GM12872 (cell line): ENCODE measurements at regions not wholly inside any gene's neighbourhood (a gene's known extent, or its start where the extent isn't known, plus 50 kb on each side); places are given as distances from the start of the nearest gene placed in this dataset.

ENCODE experiments used
- TF ChIP-seq, protein P1 (sequence below): IDR thresholded peaks from 3 replicates; pipeline ENCODE4 v1.5.1; 2011; ENCODE audit warnings: low read depth, mild to moderate bottlenecking, low read length, moderate library complexity; ENCODE audit not compliant: insufficient read depth

DNA sequence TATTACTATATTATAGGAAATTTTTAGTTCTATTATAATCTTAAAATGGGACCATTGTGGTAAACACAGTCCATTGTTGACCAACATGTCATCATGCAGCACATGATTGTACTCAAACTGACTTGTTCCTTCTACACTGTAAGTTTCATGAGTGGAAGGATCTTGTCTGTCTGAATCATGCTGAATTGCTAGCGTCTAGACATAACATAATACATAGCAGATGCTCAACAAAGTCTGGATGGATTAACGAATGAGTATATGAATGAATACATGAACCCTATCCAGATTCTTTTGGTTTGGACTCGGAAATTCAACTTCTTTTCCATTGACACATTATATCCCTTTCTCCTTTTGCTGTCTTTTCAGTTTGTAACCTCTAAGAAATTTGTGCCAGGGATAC is 429.2 kb upstream of the SGCD start:
- TF ChIP-seq, protein P1, sequence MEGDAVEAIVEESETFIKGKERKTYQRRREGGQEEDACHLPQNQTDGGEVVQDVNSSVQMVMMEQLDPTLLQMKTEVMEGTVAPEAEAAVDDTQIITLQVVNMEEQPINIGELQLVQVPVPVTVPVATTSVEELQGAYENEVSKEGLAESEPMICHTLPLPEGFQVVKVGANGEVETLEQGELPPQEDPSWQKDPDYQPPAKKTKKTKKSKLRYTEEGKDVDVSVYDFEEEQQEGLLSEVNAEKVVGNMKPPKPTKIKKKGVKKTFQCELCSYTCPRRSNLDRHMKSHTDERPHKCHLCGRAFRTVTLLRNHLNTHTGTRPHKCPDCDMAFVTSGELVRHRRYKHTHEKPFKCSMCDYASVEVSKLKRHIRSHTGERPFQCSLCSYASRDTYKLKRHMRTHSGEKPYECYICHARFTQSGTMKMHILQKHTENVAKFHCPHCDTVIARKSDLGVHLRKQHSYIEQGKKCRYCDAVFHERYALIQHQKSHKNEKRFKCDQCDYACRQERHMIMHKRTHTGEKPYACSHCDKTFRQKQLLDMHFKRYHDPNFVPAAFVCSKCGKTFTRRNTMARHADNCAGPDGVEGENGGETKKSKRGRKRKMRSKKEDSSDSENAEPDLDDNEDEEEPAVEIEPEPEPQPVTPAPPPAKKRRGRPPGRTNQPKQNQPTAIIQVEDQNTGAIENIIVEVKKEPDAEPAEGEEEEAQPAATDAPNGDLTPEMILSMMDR: no peak

DNA sequence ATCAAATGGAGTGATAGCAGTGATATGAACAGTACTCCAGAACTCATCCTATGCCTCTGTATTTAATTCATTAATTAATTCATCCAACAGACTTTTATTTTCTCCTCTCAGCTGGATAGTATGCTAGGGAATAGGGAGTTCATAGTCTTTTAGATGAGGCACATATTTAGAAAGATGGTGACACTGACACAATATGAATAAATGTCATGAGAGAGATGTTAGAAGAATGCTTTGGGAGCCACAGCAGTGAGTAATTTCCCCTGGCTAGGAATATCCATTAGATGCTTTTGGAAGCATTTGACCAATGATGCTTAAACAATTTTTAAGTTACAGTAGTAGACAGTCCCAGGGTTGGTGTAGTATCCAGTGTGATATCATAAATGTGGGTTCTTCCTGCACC is 428.7 kb upstream of the SGCD start:
- TF ChIP-seq, protein P1: no peak

DNA sequence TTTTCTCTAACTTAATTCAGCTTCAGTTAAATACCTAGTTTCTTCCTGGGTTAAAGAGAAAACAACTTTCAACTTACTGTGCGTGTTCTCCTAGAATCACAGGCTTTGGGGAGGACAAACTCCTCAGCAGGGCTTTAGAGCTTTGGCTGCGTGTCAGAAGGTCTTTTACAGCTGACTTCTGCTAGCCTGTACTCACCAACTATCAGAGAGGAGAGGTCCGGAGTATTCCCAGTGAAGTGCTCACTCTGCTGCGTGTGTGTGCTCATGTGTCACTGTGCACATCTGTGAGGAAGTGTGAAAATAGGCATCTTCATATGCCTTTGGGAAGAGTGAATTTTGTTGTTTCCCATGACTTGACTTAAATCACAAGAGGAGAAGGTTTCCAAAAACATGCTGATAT is 423.2 kb upstream of the SGCD start:
- TF ChIP-seq, protein P1: no peak

DNA sequence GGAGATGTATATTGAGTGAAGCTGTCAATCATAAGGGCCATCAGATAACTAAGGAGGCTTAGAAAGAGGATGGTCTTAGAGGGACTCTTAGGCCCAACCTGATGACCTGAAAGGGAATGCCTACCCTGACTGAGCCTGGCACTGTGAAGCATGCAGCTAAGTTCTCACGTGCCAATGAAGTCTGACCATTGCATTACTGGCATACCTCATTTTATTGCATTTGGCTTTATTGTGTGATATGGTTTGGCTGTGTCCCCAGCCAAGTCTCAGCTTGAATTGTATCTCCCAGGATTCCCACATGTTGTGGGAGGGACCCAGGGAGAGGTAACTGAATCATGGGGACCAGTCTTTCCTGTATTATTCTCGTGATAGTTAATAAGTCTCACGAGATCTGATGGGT is 421.6 kb upstream of the SGCD start:
- TF ChIP-seq, protein P1: no peak

DNA sequence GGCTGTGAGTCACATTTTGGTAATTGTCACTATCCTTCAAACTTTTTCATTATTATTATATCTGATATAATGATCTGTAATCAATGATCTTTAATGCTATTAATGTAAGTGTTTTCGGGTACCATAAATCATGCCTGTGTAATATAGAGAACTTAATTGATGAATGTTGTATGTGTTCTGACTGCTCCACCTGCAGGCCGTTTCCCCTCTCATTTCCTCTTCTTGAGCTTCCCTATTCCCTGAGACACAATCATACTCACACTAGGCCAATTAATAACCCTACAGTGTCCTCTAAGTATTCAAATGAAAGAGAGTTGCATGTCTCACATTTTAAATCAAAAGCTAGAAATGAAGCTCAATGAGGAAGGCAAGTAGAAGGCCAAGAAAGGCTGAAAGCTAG is 420.9 kb upstream of the SGCD start:
- TF ChIP-seq, protein P1: no peak

DNA sequence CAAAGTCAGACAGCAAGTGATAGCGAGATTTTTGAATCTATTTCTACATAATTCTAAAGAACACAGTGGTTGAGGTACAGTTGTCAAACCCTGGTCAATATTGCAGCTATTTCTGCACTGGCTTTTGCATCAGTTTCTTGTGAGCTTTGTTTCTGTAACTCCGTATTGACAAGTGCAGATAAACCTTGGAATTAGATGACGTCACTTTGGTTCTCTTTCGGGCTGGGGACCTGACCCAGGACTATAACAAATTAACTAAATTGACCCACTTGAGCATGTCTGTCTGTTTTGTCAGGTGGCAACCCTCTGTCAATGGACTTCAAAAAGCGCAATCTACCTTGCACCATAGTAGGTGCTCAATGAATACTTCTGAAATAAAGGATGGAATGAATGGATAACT is 418.4 kb upstream of the SGCD start:
- TF ChIP-seq, protein P1: no peak

DNA sequence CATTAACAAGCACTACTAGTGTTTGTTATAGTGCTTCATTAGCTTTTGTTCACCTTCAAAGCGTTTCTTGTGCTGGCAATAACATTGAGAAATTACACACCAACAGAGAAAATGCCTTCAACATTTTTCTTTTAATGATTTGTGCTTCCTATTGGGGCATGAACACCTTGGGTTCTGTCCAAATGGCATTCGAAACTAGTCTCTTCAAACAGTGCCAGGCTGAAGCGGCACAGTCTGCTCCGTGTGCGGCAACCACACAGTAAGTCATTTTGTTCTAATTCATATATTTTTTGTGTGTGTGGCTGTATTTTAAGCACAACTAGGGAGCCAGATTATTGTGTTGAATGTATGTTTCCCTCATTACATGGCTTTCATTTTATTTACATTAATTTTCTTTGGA is 414.7 kb upstream of the SGCD start:
- TF ChIP-seq, protein P1: no peak

DNA sequence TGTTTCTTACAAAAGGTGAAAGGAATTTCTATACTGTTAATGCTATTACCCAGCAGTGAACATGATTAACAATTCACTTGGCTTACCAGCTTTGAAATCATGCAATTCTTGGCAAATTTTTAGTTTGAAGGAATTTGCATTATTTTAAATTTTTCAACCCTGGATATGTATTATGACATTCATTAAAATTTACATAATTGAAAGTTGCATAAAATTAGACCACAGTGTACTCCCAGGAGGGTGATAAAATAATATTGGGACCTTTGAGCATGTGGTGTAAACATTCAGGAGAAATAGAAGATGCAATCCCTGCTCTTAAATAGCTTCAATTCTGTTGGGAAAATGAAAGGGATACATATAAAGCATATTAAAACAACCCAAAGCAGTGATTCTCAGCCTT is 412.2 kb upstream of the SGCD start:
- TF ChIP-seq, protein P1: no peak
